ENCODE measurements at regions not wholly inside any gene's neighbourhood (a gene's known extent, or its start where the extent isn't known, plus 50 kb on each side); places are given as distances from the start of the nearest gene placed in this dataset.

GRCh38 chr18:78797499-78797898, 182.1 kb upstream of the SALL3 start:
- intact Hi-C loops (cut with micrococcal nuclease), result no loop called here
- H3K4me1 Mint-ChIP-seq, result no peaks in the 10 kb centered on the region
- no peaks in the 10 kb centered on the region for H3K36me3 ChIP-seq (replicated peaks in 1 of 2; ENCODE audit: control insufficient read depth in 1 of 2, insufficient read depth in 2 of 2, low read length in 2 of 2)

GRCh38 chr18:78798402-78799175, 181.0 kb upstream of the SALL3 start:
- Histone ChIP-seq H3K27me3 (ENCODE audit: control insufficient read depth in 2 of 2, insufficient read depth in 2 of 2, low read length in 2 of 2) (no peaks in the 10 kb centered on the region), H2AFZ (ENCODE audit: insufficient read depth, low read depth, low read length, poor library complexity, severe bottlenecking) (no peak overlapping the region), H3K79me2 (ENCODE audit: insufficient read depth, low read length) (no peaks in the 10 kb centered on the region), H3K36me3 (replicated peaks in 1 of 2; ENCODE audit: control insufficient read depth in 1 of 2, insufficient read depth in 2 of 2, low read length in 2 of 2) (no peaks in the 10 kb centered on the region), H3K27ac (ENCODE audit: low read depth in 1 of 2, low read length in 2 of 2) (no peak overlapping the region), H3K9ac (ENCODE audit: insufficient read depth, low read length, poor library complexity, severe bottlenecking) (no peak overlapping the region), H3K4me2 (replicated peaks; ENCODE audit: extremely low read depth, low read length, poor library complexity, severe bottlenecking) (no peak overlapping the region), H4K20me1 (ENCODE audit: insufficient read depth, low read length) (no peaks in the 10 kb centered on the region), H3K4me1 (ENCODE audit: control insufficient read depth in 1 of 2, insufficient read depth in 2 of 2, low read length in 2 of 2) (no peaks in the 10 kb centered on the region), H3K4me3 (replicated peaks in 1 of 3; ENCODE audit: low read depth in 2 of 3, low read length in 3 of 3) (no peak overlapping the region), H3K9me3 (replicated peaks in 1 of 2; ENCODE audit: control insufficient read depth in 1 of 2, insufficient read depth in 1 of 2, low read length in 2 of 2) (peaks cover 0 to 7% of the 10 kb centered on the region in 2 donors)
- intact Hi-C loops (cut with micrococcal nuclease), result no loop called here
- no peaks in the 10 kb centered on the region for H3K4me1 Mint-ChIP-seq
- WGBS (ENCODE audit: insufficient coverage), result 92% methylated on average over 19 of the region's 29 CpGs
- DNase-seq, result no peak
- H3K4me3 Mint-ChIP-seq, result no peak overlapping the region
- no peaks in the 10 kb centered on the region for H3K36me3 Mint-ChIP-seq
- TF ChIP-seq CTCF (IDR thresholded peaks at IDR 0.05), result no peak
- H3K27ac Mint-ChIP-seq, result no peak overlapping the region
- peaks cover 1 to 18% (median 6%) of the 10 kb centered on the region in 7 donors for H3K9me3 Mint-ChIP-seq
- H3K27me3 Mint-ChIP-seq (ENCODE audit: low read depth in 3 of 3), result peaks cover 0 to 2% (median 1%) of the 10 kb centered on the region in 3 donors

More at GRCh38 chr18:78797499-78797898, 182.1 kb upstream of the SALL3 start:
- TF ChIP-seq CTCF (IDR thresholded peaks at IDR 0.05), result no peak
- Histone ChIP-seq H3K27me3 (ENCODE audit: control insufficient read depth in 2 of 2, insufficient read depth in 2 of 2, low read length in 2 of 2) (no peaks in the 10 kb centered on the region), H3K4me1 (ENCODE audit: control insufficient read depth in 1 of 2, insufficient read depth in 2 of 2, low read length in 2 of 2) (no peaks in the 10 kb centered on the region), H3K79me2 (ENCODE audit: insufficient read depth, low read length) (no peaks in the 10 kb centered on the region), H3K4me2 (replicated peaks; ENCODE audit: extremely low read depth, low read length, poor library complexity, severe bottlenecking) (no peak overlapping the region), H3K4me3 (replicated peaks in 1 of 3; ENCODE audit: low read depth in 2 of 3, low read length in 3 of 3) (no peak overlapping the region), H3K9ac (ENCODE audit: insufficient read depth, low read length, poor library complexity, severe bottlenecking) (no peak overlapping the region), H4K20me1 (ENCODE audit: insufficient read depth, low read length) (no peaks in the 10 kb centered on the region), H3K27ac (ENCODE audit: low read depth in 1 of 2, low read length in 2 of 2) (no peak overlapping the region), H3K9me3 (replicated peaks in 1 of 2; ENCODE audit: control insufficient read depth in 1 of 2, insufficient read depth in 1 of 2, low read length in 2 of 2) (peaks cover 0 to 3% of the 10 kb centered on the region in 2 donors), H2AFZ (ENCODE audit: insufficient read depth, low read depth, low read length, poor library complexity, severe bottlenecking) (no peak overlapping the region)
- Mint-ChIP-seq H3K27ac (no peak overlapping the region), H3K9me3 (peaks cover 0 to 13% (median 3%) of the 10 kb centered on the region in 7 donors), H3K27me3 (ENCODE audit: low read depth in 3 of 3) (peaks cover 0 to 2% (median 1%) of the 10 kb centered on the region in 3 donors), H3K36me3 (no peaks in the 10 kb centered on the region), H3K4me3 (no peak overlapping the region)
- no peak for DNase-seq
- WGBS (ENCODE audit: insufficient coverage), result 97% methylated on average over 11 of the region's 11 CpGs
